Thyroid gland (tissue), 4 donors: ENCODE measurements at regions not wholly inside any gene's neighbourhood (a gene's known extent, or its start where the extent isn't known, plus 50 kb on each side); places are given as distances from the start of the nearest gene placed in this dataset.

ENCODE experiments used
- DNase-seq, 2 donors: peaks; one replicate each; pipeline ENCODE4 v3.0.0-alpha.2; 2019
- H3K27ac ChIP-seq, 3 donors: fragments of 200-600 bp; sonication (generic); 1 replicate in 2 of 3; 2 replicates in 1 of 3; pipeline ENCODE4 v1.5.1; 2016 to 2019; ENCODE audit warnings: mild to moderate bottlenecking in 1 of 3, moderate library complexity in 1 of 3
- H3K27me3 ChIP-seq: fragments of 200-600 bp; sonication (generic); one replicate; pipeline ENCODE4 v1.5.1; 2019
- H3K36me3 ChIP-seq, 2 donors: fragments of 200-600 bp; sonication (generic); one replicate each; pipeline ENCODE4 v1.5.1; 2016 to 2019
- H3K4me1 ChIP-seq, 2 donors: fragments of 200-600 bp; sonication (generic); one replicate each; pipeline ENCODE4 v1.5.1; 2017 to 2019
- H3K4me3 ChIP-seq, 3 donors: fragments of 200-600 bp; sonication (generic); replicated peaks in 1 of 3; 1 replicate in 2 of 3; 2 replicates in 1 of 3; pipeline ENCODE4 v1.5.1; 2016; ENCODE audit warnings: mild to moderate bottlenecking in 1 of 3
- H3K9me3 ChIP-seq: fragments of 200-600 bp; sonication (generic); one replicate; pipeline ENCODE4 v1.5.1; 2017
- CTCF ChIP-seq, 6 experiments: fragments of 200-600 bp in 3 of 6; fragments of 450-650 bp in 3 of 6; sonication (generic) in 3 of 6; IDR thresholded peaks; one replicate each; pipeline ENCODE4 v1.5.1; 2016 to 2019; ENCODE audit warnings: antibody characterized with exemption in 6 of 6, mild to moderate bottlenecking in 2 of 6, inconsistent platforms in 1 of 6, moderate library complexity in 1 of 6
- POLR2A ChIP-seq, 2 donors: fragments of 450-650 bp; IDR thresholded peaks; one replicate each; pipeline ENCODE4 v1.6.1; 2017; ENCODE audit warnings: antibody characterized with exemption in 2 of 2, mild to moderate bottlenecking in 2 of 2, moderate library complexity in 1 of 2
- WGBS, 2 donors: methylation state at CpG; one replicate each; pipeline ENCODE4 v1.1.5; 2017; 5-methylcytosine and 5-hydroxymethylcytosine counted together
- intact Hi-C: fragments of 100-400 bp; cut with DNase I; formaldehyde crosslinking; loops from one replicate; pipeline ENCODE4 v1.15.1; 2023

GRCh38 chr2:126846241-126846640, 52.4 kb upstream of the TEX51 start:
- Histone ChIP-seq H3K27me3 (no peaks in the 10 kb centered on the region), H3K27ac (no peak overlapping the region), H3K9me3 (no peaks in the 10 kb centered on the region), H3K36me3 (no peaks in the 10 kb centered on the region), H3K4me1 (no peaks in the 10 kb centered on the region), H3K4me3 (no peak overlapping the region)
- TF ChIP-seq POLR2A (IDR thresholded peaks at IDR 0.05), result no peak
- TF ChIP-seq CTCF (IDR thresholded peaks at IDR 0.05), result no peak
- intact Hi-C loops, result no loop called here
- WGBS, 2 donors, result 90 to 94% methylated on average over 4 of the region's 4 CpGs
- DNase-seq, result no peak
